GM06990 (cell line): ENCODE measurements at regions not wholly inside any gene's neighbourhood (a gene's known extent, or its start where the extent isn't known, plus 50 kb on each side); places are given as distances from the start of the nearest gene placed in this dataset.
"Not testable (repeated sequence)": the region's sequence is repeated elsewhere in the genome, so short reads cannot be mapped to it uniquely, and the experiment has no call there.

Source experiments
- DNase-seq: peaks from one replicate; pipeline ENCODE4 v3.0.0-alpha.2; 2011; ENCODE audit not compliant: insufficient read length; ENCODE audit errors: extremely low read depth
- H3K27me3 ChIP-seq: replicated peaks from 2 replicates; pipeline ENCODE4 v1.6.0; 2011; ENCODE audit warnings: low read length; ENCODE audit not compliant: control insufficient read depth, insufficient read depth
- H3K36me3 ChIP-seq: 2 replicates; pipeline ENCODE4 v1.5.1; 2011; ENCODE audit warnings: low read length; ENCODE audit not compliant: control insufficient read depth, insufficient read depth
- H3K4me3 ChIP-seq: replicated peaks from 2 replicates; pipeline ENCODE4 v1.5.1; 2011; ENCODE audit warnings: low read depth, mild to moderate bottlenecking, control low read depth, low read length
- CTCF ChIP-seq: IDR thresholded peaks from 2 replicates; pipeline ENCODE4 v1.5.1; 2011; ENCODE audit warnings: low read length, control low read depth, mild to moderate bottlenecking, inconsistent platforms; ENCODE audit not compliant: insufficient read depth, poor library complexity, severe bottlenecking

GRCh38 chr5:62231576-62231975 lies 74.4 kb upstream of the KIF2A start:
- TF ChIP-seq CTCF = no peak
- Histone ChIP-seq H3K36me3 (no peaks in the 10 kb centered on the region), H3K27me3 (no peaks in the 10 kb centered on the region), H3K4me3 (no peak overlapping the region)
- no peak for DNase-seq

- not testable (repeated sequence) for H3K36me3 ChIP-seq, DNase-seq, H3K27me3 ChIP-seq, H3K4me3 ChIP-seq
Measured at GRCh38 chr5:62232218-62232617, 73.8 kb upstream of the KIF2A start.

DNA sequence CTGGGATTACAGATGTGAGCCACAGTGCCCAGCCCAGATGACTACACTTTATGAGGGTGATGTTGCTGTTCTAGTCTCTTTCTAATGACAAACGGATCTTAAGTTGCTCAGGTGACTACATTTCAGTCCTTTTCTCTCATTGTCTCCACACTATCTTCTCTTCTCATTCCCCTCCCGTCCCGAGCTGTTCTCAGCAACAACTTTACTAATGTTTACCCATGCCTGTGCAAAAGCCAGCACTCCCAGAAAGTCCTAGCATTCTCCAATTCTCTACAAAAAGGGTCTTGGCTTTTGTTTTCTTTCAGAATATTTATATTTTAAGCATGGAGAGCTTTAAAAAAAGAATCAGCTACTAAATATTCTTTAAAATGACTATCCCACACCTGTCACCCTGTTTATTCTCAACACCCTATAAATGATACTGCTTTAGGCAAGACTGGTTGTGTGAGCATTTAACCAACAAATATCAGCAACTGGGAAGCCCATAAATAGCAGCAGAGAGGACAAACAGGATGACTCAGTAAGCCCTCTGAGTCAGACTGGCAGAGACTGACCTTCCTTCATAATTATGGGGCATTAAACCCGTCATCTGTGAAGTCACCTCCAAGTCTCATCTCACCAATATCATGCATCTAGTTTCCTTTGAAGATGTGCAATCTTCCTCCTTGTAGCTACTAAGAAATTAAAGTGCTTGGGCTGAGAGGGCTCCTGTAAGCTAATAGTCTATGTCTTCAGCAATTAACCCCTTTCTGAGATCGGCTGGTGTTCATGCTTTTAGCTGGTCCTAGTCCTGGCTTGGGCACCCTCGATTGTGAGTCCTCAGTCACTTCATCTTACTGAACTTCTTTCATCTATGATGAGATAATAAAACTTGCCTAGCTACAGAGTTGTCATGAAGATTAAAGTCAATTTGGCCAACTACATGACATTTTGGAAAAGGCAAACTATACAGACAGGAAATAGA lies 72.6 kb upstream of the KIF2A start:
- H3K36me3 ChIP-seq, H3K4me3 ChIP-seq, H3K27me3 ChIP-seq: not testable (repeated sequence)
- peak; percentile 27 for DNase-seq

DNA sequence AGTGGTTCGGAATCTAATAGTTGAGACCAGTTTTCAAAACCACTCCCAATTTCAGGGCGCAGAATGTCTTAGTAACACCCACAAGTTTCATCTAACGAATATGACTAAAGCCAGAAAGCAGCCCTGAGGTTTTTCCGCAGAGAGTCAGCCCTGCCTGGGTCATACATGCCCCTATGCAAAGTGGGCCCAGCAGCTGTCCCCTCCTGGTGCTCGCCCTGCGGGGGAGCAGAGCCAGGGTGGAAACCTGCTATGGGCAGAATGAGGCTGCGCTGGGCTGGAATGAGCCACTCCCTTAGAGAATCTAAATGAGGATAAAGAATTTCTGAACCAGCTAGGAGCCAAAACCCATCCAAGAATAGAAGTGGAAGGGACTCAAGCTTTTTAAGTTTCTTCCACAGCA lies 69.4 kb upstream of the KIF2A start:
- not testable (repeated sequence) for H3K36me3 ChIP-seq, H3K4me3 ChIP-seq, H3K27me3 ChIP-seq
- peak; percentile 32 for DNase-seq

DNA sequence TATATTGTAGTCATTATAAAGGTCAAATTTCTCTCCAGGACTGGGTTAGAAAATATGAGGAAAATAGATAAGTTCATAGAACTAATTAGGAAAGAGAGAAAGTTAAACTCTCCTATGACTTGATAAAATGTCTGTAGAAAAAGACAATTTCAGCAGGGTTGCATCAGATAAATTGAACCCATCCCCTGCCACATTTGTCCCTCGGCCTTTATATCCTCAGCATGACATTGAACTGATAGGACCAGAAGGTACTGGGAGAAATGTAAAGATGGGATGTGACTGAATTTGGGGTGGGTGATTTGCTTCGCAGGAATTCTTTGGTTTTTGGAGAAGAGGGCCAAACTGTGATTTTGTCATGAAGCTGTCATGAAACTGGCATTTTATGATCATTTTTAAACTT lies 68.1 kb upstream of the KIF2A start:
- not testable (repeated sequence) for H3K4me3 ChIP-seq, DNase-seq, H3K27me3 ChIP-seq, H3K36me3 ChIP-seq

DNA sequence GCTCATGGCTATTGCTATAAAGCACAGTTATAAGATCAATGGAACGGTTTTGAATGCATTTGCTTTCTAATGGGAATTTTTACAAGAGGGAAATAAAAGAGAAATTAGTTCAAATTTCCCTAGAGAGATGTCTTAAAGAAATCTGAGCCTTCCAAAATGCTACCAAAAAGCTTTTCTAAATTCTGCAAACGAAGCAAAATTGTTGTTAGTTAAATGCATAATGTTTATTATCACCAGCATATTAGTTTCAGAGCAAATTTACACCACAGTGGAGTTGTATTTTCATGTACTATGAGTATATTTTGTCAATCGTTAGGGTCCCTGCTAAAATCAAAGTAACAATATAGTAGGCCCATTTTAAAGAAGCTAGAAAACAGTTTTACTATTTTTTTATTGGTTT lies 67.4 kb upstream of the KIF2A start:
- not testable (repeated sequence) for H3K36me3 ChIP-seq, H3K27me3 ChIP-seq, DNase-seq, H3K4me3 ChIP-seq

- DNase-seq, H3K27me3 ChIP-seq, H3K4me3 ChIP-seq, H3K36me3 ChIP-seq: not testable (repeated sequence)
Measured at GRCh38 chr5:62240494-62240893, 65.5 kb upstream of the KIF2A start.

DNA sequence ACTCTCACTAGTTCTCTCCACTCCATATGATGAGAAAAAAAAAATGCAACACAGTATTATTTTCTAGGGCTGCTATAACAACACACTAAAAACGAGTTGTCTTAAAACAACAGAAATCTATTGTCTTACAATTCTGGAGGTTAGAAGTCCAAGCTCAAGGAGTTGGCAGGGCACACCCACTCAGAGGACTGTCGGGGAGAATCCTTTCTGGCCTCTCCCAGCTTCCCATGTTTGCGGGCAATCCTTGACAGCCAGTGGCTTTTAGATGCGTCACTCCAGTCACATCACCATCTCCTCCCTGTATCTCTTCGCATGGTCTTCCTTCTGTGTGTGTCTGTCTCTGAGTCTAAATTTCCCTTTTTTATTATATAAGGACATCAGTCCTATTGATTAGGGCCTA lies 64.0 kb upstream of the KIF2A start:
- not testable (repeated sequence) for DNase-seq, H3K4me3 ChIP-seq, H3K27me3 ChIP-seq, H3K36me3 ChIP-seq

GRCh38 chr5:62243046-62243445 lies 63.0 kb upstream of the KIF2A start:
- DNase-seq, H3K36me3 ChIP-seq, H3K4me3 ChIP-seq, H3K27me3 ChIP-seq: not testable (repeated sequence)

- H3K27me3 ChIP-seq, H3K36me3 ChIP-seq, H3K4me3 ChIP-seq, DNase-seq: not testable (repeated sequence)
Measured at GRCh38 chr5:62248192-62248591, 57.8 kb upstream of the KIF2A start.

- H3K36me3 ChIP-seq, H3K4me3 ChIP-seq: not testable (repeated sequence)
Measured at GRCh38 chr5:62250085-62250484, 55.9 kb upstream of the KIF2A start.

GRCh38 chr5:62250919-62251318 lies 55.1 kb upstream of the KIF2A start:
- not testable (repeated sequence) for H3K36me3 ChIP-seq, H3K27me3 ChIP-seq, H3K4me3 ChIP-seq, DNase-seq

More at GRCh38 chr5:62250085-62250484, 55.9 kb upstream of the KIF2A start:
- not testable (repeated sequence) for H3K27me3 ChIP-seq, DNase-seq

DNA sequence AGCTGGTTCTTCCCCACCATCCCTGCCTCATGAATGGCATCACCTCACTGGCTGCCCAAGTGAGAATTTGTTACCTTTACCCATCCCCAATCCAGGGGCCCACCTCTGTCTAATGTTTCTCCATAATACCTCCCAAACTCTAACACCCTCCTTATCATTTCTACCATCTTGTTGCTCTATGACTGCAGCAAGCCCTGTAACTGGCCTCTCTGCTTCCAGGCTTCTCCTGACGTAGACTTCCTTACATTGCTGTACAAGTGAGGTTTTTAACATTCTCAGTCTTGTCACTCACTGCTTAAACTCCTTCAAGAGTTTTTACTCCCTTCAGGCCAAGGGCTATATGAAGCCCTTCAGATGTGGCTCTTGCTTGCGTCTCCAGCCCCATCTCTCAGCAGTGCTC lies 53.5 kb upstream of the KIF2A start:
- not testable (repeated sequence) for DNase-seq, H3K27me3 ChIP-seq, H3K36me3 ChIP-seq, H3K4me3 ChIP-seq

DNA sequence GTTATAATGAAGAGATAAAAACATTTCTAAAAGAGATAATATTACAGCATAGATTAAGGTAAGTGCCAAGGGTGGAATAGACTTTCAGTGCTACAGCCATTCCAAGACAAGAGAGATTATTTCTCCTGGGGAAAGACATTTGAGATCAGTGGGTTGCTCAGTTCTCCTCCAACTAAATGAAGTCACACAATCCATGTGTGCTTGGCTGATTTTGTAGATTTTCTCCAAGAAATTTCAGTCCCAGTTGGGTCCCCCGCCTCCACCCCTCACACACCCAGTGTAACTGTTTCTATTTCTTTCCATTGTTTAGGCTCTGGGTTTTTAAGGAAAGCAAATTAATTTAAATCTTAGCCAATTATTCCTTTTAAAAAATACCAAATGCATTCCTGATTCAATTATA lies 50.5 kb upstream of the KIF2A start:
- not testable (repeated sequence) for H3K4me3 ChIP-seq, H3K27me3 ChIP-seq, DNase-seq, H3K36me3 ChIP-seq
